H1 (cell line): ENCODE measurements at regions not wholly inside any gene's neighbourhood (a gene's known extent, or its start where the extent isn't known, plus 50 kb on each side); places are given as distances from the start of the nearest gene placed in this dataset.

Experiments
- BCL11A ChIP-seq, 2 experiments: IDR thresholded peaks; one replicate each; pipeline ENCODE4 v1.6.1; 2011; ENCODE audit warnings: low read depth in 2 of 2, low read length in 2 of 2, mild to moderate bottlenecking in 2 of 2
- CTBP2 ChIP-seq: IDR thresholded peaks from 2 replicates; pipeline ENCODE4 v1.7.0; 2011; ENCODE audit warnings: borderline replicate concordance, mild to moderate bottlenecking, moderate library complexity, mixed read lengths, low read length; ENCODE audit not compliant: insufficient read depth, insufficient read length
- NRF1 ChIP-seq: IDR thresholded peaks from 2 replicates; pipeline ENCODE4 v1.6.1; 2011; ENCODE audit warnings: mild to moderate bottlenecking, low read depth, low read length, improper control_type of control experiment
- POLR2AphosphoS5 ChIP-seq: IDR thresholded peaks from 2 replicates; pipeline ENCODE4 v1.6.1; 2011; ENCODE audit warnings: low read depth, low read length
- TF ChIP-seq, protein P1 (sequence below), 3 experiments: IDR thresholded peaks; 1 replicate in 2 of 3; 2 replicates in 1 of 3; pipeline versions ENCODE4 v1.5.1 to v1.6.1; 2011; ENCODE audit warnings: low read length in 3 of 3, mild to moderate bottlenecking in 3 of 3, inconsistent platforms in 2 of 3, low read depth in 1 of 3, moderate library complexity in 1 of 3; ENCODE audit not compliant: insufficient read depth in 1 of 3; ENCODE audit errors: control extremely low read depth in 1 of 3

- TF ChIP-seq BCL11A (IDR thresholded peaks at IDR 0.05; ENCODE audit: low read depth in 2 of 2, low read length in 2 of 2) (no peak), NRF1 (no peak), CTBP2 (no peak), POLR2AphosphoS5 (no peak)
- TF ChIP-seq, protein P1, sequence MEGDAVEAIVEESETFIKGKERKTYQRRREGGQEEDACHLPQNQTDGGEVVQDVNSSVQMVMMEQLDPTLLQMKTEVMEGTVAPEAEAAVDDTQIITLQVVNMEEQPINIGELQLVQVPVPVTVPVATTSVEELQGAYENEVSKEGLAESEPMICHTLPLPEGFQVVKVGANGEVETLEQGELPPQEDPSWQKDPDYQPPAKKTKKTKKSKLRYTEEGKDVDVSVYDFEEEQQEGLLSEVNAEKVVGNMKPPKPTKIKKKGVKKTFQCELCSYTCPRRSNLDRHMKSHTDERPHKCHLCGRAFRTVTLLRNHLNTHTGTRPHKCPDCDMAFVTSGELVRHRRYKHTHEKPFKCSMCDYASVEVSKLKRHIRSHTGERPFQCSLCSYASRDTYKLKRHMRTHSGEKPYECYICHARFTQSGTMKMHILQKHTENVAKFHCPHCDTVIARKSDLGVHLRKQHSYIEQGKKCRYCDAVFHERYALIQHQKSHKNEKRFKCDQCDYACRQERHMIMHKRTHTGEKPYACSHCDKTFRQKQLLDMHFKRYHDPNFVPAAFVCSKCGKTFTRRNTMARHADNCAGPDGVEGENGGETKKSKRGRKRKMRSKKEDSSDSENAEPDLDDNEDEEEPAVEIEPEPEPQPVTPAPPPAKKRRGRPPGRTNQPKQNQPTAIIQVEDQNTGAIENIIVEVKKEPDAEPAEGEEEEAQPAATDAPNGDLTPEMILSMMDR (IDR thresholded peaks at IDR 0.05; ENCODE audit: control extremely low read depth in 1 of 3, insufficient read depth in 1 of 3, low read depth in 1 of 3, low read length in 3 of 3): no peak
Observed at GRCh38 chr22:48539261-48539660, 1288.4 kb downstream of the BRD1 start.
